ENCODE measurements at regions not wholly inside any gene's neighbourhood (a gene's known extent, or its start where the extent isn't known, plus 50 kb on each side); places are given as distances from the start of the nearest gene placed in this dataset.

DNA sequence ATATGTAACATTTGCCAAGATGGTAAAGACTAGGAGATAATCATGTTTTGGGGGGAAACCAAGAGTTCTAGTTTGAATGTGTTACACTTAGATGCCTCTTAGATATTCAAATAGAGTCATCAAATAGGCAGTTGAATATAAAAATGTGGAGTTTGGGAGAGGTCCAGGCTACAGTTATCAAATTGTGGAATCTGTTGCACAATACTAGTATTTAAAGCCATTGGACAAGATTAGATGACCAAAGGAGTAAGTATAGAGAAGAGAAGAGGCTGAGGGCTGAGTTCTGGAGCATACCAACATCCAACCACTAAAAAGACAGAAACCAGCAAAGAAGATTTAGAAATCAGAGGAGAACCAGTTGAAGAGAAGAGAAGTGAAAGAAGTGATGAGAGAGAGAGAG is 72.7 kb downstream of the NAA11 start:
- no TSS peak for BruUV-seq (replicated peaks)
- Histone ChIP-seq H3K9me2 (ENCODE audit: insufficient read depth, low read length) (no peaks in the 10 kb centered on the region), H3K27ac (ENCODE audit: low read depth, low read length, poor library complexity, severe bottlenecking) (no peak overlapping the region), H2AFZ (ENCODE audit: low read length) (no peak overlapping the region), H3K9me3 (ENCODE audit: low read length) (no peaks in the 10 kb centered on the region), H3K4me2 (ENCODE audit: low read length) (no peak overlapping the region), H3K79me2 (ENCODE audit: insufficient read depth, low read depth, low read length) (no peaks in the 10 kb centered on the region), H4K20me1 (ENCODE audit: insufficient read depth, low read length) (no peaks in the 10 kb centered on the region), H3K4me1 (ENCODE audit: insufficient read depth, low read length, poor library complexity, severe bottlenecking) (no peaks in the 10 kb centered on the region), H3K36me3 (ENCODE audit: insufficient read depth, low read length) (no peaks in the 10 kb centered on the region), H3K4me3 (ENCODE audit: low read depth, low read length, poor library complexity, severe bottlenecking) (no peak overlapping the region)
- no peak for TF ChIP-seq EZH2phosphoT487 (IDR thresholded peaks at IDR 0.05; ENCODE audit: borderline replicate concordance, low read depth, low read length)
- TF ChIP-seq, protein P1, sequence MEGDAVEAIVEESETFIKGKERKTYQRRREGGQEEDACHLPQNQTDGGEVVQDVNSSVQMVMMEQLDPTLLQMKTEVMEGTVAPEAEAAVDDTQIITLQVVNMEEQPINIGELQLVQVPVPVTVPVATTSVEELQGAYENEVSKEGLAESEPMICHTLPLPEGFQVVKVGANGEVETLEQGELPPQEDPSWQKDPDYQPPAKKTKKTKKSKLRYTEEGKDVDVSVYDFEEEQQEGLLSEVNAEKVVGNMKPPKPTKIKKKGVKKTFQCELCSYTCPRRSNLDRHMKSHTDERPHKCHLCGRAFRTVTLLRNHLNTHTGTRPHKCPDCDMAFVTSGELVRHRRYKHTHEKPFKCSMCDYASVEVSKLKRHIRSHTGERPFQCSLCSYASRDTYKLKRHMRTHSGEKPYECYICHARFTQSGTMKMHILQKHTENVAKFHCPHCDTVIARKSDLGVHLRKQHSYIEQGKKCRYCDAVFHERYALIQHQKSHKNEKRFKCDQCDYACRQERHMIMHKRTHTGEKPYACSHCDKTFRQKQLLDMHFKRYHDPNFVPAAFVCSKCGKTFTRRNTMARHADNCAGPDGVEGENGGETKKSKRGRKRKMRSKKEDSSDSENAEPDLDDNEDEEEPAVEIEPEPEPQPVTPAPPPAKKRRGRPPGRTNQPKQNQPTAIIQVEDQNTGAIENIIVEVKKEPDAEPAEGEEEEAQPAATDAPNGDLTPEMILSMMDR (conservative IDR thresholded peaks at IDR 0.05; ENCODE audit: low read length) = no peak
- POLR2A ChIA-PET = no interaction called here
- intact Hi-C loops (cut with micrococcal nuclease; ENCODE audit: unreplicated experiment) = no loop called here
- no peak for DNase-seq (ENCODE audit: low spot score)
- CTCF ChIA-PET (ENCODE audit: unreplicated experiment) = no interaction called here

DNA sequence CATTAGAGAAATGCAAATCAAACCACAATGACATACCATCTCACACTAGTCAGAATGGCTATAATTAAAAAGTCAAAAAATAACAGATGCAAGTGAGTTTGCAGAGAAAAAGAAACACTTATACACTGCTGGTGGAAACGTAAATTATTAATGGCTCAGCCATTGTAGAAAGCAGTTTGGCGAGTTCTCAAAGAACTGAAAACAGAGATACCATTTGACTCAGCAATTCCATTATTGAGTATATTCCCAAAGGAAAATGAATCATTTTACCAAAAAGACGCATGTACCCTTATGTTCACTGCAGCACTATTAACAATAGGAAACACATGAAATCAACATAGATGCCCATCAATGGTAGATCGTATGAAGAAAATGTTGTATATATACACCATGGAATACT is 75.0 kb downstream of the NAA11 start:
- TF ChIP-seq EZH2phosphoT487 (IDR thresholded peaks at IDR 0.05; ENCODE audit: borderline replicate concordance, low read depth, low read length) = no peak
- TF ChIP-seq, protein P1 (conservative IDR thresholded peaks at IDR 0.05; ENCODE audit: low read length) = no peak
- Histone ChIP-seq H3K4me1 (ENCODE audit: insufficient read depth, low read length, poor library complexity, severe bottlenecking) (no peaks in the 10 kb centered on the region), H3K36me3 (ENCODE audit: insufficient read depth, low read length) (no peaks in the 10 kb centered on the region), H3K79me2 (ENCODE audit: insufficient read depth, low read depth, low read length) (no peaks in the 10 kb centered on the region), H4K20me1 (ENCODE audit: insufficient read depth, low read length) (no peaks in the 10 kb centered on the region), H3K27ac (ENCODE audit: low read depth, low read length, poor library complexity, severe bottlenecking) (no peak overlapping the region), H2AFZ (ENCODE audit: low read length) (no peak overlapping the region), H3K9me2 (ENCODE audit: insufficient read depth, low read length) (no peaks in the 10 kb centered on the region), H3K4me3 (ENCODE audit: low read depth, low read length, poor library complexity, severe bottlenecking) (no peak overlapping the region), H3K9me3 (ENCODE audit: low read length) (no peaks in the 10 kb centered on the region), H3K4me2 (ENCODE audit: low read length) (no peak overlapping the region)
- DNase-seq (ENCODE audit: low spot score) = no peak
- ChIA-PET CTCF (ENCODE audit: unreplicated experiment) (no interaction called here), POLR2A (no interaction called here)
- intact Hi-C loops (cut with micrococcal nuclease; ENCODE audit: unreplicated experiment) = no loop called here
- no TSS peak for BruUV-seq (replicated peaks)

DNA sequence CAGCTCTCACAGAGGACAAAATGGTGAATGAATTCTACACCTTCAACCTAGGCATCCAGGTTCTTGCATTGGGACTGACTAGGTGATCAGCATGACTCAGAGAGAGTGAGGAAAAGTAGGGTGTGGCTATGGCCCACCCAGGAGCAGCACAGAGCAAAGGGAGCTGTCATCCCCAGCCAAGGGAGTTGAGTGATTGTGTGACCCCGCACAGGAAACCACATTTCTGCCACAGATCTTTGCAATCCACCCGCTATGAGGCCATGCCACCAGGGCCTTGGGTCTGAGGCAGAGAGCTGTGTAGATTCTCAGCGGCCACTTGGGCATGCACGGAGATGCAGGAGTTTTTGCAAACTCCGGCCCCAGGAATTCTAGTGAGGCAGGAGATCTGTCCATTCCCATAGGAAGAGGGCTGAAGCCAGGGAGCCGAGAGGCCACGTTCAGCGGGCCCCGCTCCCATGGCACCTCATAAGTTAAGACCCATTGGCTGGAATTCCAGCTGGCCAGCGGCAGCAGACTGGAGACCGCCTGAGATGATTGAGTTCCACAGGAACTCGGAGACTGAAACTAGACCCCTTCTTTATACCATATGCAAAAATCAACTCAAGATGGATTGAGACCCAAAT is 75.9 kb downstream of the NAA11 start:
- ChIA-PET POLR2A (no interaction called here), CTCF (ENCODE audit: unreplicated experiment) (no interaction called here)
- no peak for DNase-seq (ENCODE audit: low spot score)
- H3K36me3 ChIP-seq (ENCODE audit: insufficient read depth, low read length) = no peaks in the 10 kb centered on the region
- no TSS peak for BruUV-seq (replicated peaks)
- no peak overlapping the region for H3K4me3 ChIP-seq (ENCODE audit: low read depth, low read length, poor library complexity, severe bottlenecking)
- H3K27ac ChIP-seq (ENCODE audit: low read depth, low read length, poor library complexity, severe bottlenecking) = no peak overlapping the region
- no peaks in the 10 kb centered on the region for H3K9me2 ChIP-seq (ENCODE audit: insufficient read depth, low read length)
- H3K4me2 ChIP-seq (ENCODE audit: low read length) = no peak overlapping the region
- H3K4me1 ChIP-seq (ENCODE audit: insufficient read depth, low read length, poor library complexity, severe bottlenecking) = no peaks in the 10 kb centered on the region
- H3K9me3 ChIP-seq (ENCODE audit: low read length) = no peaks in the 10 kb centered on the region
- no peaks in the 10 kb centered on the region for H3K79me2 ChIP-seq (ENCODE audit: insufficient read depth, low read depth, low read length)
- intact Hi-C loops (cut with micrococcal nuclease; ENCODE audit: unreplicated experiment) = no loop called here
- no peaks in the 10 kb centered on the region for H4K20me1 ChIP-seq (ENCODE audit: insufficient read depth, low read length)
- no peak overlapping the region for H2AFZ ChIP-seq (ENCODE audit: low read length)
- TF ChIP-seq, protein P1 (conservative IDR thresholded peaks at IDR 0.05; ENCODE audit: low read length) = no peak
- TF ChIP-seq EZH2phosphoT487 (IDR thresholded peaks at IDR 0.05; ENCODE audit: borderline replicate concordance, low read depth, low read length) = no peak

Measured in OCI-LY7 (cell line).